GM21447 (cell line): ENCODE measurements at regions not wholly inside any gene's neighbourhood (a gene's known extent, or its start where the extent isn't known, plus 50 kb on each side); places are given as distances from the start of the nearest gene placed in this dataset.
"Not testable (repeated sequence)": the region's sequence is repeated elsewhere in the genome, so short reads cannot be mapped to it uniquely, and the experiment has no call there.

Experiments used
- ATAC-seq: cut with Tn5 transposase; IDR thresholded peaks from one replicate; pipeline ENCODE4 v1.9.1; 2021; ENCODE audit not compliant: unreplicated experiment

DNA sequence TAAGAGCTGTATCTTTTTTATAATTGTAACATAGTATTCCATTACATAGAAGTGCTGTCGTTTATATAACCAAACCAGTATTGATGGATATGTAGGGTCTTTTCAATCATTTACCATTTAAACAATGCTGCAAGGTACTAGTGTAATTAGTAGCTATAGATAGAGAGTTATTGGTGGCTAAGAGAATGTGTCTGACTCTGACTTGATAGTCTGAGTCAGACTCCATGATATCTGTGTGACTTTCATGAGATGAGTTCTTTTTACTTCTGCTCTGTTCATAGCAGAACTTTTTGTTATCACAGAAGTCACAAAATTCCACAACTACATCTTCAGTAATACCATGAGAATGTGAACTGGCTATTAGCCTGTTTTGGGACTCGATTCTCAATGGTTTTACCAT lies 150.6 kb downstream of the FHIP1A start:
- ATAC-seq = no peak

DNA sequence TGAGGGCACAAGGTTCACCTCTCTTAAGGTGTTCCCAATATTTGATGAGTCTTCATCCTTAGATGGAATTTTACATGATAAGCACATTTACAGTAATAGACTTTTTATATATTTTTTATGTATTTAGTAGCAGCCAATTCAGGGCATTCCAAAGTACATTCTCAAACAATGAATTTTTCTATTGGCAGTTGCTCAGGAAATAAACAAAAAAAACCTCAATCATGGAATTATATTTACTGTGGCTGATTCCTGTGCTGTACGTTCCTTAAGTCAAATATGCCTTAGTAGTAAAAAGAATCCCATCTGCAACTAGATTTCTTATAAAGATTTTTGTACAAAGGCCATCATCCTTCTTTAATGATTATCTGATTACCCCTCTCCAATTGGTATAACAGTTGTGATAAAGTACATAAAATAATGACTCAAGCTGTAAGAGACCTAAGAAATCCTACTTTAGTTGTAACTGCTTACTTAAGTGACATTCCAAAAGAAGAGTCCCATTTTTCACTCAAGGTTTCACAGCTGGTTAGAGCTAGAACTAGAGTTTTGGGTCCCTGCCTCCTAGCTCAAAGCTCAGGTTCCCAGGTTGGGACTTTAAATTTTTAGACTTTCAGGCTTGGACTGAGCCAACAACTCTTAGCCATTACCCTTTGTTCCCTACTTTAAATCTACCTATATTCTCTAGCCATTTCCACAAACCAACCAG lies 152.7 kb downstream of the FHIP1A start:
- no peak for ATAC-seq

DNA sequence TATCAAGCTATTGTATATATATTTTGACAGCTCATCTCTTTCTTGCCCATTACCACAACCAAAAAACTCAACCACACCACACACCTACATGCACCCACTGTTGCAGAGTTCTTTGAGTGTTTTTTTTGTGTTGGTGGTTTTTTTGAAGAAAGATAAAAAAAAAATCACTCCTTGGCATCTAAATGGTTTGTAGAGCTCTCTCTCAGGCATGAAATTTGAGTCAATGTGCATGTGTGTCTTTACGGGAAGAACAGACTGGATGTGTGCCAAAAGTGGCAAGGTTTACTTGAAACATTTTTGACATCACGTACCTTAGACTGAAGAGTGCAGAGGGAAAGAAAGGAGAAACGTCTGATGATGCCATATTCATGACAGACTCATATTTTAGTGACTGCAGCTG lies 154.2 kb downstream of the FHIP1A start:
- no peak for ATAC-seq

DNA sequence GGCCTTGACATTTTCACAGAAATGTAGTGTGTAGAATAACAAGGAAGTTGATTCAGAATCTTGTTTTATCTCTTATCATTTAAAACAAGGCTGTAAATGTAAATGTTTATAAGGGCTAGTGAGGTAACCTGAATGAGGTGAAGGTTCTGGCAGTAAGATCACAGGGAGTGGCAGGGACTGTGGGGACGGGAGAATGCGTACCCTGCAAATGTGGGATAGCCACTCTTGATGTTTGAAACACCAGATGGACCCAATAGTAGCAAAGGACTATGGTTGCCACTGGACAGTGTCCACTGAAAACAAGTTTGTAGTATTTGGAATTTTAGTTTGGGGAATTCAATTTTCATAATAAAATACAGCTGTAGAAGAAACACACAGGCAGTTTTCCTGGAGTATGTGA lies 155.3 kb downstream of the FHIP1A start:
- no peak for ATAC-seq

DNA sequence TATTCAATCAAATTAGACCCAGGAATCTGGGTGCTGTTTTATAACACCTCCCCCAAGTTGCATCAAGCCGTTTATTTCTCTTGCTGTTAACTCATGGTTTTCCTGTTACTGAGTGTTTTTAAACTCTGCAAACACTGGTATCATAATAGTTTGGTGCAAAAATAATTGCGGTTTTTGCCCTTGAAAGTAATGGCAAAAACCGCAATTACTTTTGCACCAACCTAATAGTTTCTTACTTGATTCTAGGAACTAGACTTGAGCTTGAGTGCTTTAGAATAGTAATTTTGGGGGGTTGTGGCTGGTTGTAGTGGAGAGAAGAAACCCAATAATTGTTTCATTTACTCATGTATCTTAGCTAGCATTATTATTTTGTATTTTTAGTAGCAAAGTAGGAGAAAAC lies 156.6 kb downstream of the FHIP1A start:
- no peak for ATAC-seq

DNA sequence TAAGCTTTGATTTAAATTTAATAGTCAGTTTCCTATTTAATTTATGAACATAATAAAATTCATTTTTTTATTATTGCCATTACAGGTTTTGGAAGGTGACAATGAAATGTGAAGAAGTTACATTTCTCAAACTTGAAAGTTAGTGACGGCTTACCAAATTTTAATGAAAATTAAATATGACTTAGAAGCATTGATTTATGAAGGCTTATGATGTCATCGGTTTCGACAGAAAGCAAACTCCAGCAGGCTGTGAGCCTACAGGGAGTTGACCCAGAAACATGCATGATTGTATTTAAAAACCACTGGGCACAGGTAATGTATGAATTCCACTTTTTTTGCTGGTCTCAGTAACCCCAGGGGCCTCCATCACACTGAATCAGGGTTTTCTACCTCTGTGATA lies 157.1 kb downstream of the FHIP1A start:
- no peak for ATAC-seq

DNA sequence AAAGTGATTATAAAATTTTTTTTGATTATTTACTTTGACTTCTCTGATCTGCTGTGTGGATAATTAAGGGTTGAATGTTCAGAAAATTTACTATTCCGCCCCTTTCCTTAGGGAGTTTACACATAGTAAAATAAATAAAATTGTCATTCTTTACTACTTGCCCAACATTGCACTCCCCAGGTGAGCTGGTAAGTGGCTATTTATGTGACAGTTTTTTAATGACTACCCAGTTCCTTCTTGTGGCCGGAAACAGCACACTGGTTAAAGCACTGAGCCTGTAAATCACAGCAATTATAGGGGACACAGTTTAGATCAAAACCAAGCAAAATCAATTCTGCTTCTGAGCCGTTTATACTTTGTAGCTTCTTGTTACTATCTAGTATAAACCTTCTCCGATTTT lies 158.1 kb downstream of the FHIP1A start:
- peak; percentile 79 for ATAC-seq

DNA sequence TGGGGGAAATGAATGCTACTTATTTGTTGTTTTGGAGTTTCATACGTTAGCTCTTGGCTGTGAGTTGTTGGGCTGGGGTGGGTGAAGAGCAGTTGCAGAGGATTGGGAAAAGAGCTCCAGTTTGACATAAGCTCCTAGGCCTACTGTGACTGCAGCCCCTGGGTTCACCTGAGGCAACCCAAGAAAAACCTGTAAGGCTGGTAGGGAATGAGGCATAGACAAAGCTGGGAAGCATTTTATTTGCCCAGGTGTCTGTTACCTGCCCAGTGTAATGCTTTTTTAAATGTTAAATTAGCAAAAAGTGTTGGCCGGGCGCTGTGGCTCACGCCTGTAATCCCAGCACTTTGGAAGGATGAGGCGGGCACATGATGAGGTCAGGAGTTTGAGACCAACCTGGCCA lies 160.0 kb downstream of the FHIP1A start:
- no peak for ATAC-seq

DNA sequence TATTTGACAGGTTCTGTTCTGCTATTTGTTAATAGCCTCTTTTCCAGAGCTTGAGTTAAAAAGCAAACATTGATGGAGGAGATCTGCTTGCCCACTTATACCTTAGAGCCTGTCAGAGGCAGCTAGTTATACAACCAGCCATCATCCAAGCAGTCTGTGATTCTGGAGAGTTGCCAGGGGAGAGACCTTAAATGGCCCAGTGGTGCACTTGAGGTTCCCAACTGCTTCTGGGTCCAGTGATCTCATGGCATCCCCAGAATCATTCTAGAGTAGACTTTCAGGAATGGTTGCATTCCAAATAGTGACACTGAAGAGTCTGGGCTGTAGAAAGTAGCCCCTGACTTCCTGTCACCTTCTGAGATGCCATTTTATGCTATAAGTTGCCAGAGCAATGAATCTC lies 160.7 kb downstream of the FHIP1A start:
- no peak for ATAC-seq

DNA sequence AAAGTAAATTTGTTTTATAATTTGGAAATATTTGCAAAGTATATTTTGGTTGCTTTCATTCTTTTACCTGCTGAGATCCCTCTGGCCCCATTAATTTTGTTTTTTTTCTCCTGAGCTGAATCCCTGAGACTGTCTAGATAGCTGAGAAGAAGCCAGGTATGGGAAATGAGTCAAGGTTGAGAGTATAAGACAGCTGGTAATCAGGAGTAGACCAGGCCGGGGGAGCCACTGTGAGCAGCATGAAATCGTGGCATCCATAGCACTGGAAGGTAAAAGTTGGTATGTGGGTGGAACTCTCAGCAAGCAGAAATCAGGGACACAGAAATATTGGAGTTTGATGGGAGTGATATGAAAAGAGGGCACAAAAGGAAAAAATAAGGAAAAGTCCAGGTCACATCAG lies 164.5 kb downstream of the FHIP1A start:
- ATAC-seq = no peak

DNA sequence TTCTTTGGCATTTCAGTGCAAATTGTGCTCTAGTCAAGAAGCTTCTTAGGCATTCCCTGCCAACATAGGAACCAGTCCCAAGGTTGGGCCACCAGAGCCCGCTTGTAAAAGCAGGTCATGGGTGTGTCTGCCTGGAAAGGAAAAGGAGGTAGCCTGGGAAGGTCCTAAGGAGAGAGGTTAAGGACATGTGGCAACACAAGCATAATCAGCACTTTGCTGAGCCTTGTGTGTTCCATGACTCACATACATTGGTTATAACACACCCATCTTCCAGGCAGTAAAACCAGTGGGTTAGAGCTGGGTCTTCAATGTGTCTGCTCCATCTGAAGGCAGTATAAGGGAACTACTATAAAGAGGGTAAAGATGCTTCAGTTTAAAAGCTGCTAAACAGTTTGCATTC lies 165.0 kb downstream of the FHIP1A start:
- ATAC-seq = no peak

DNA sequence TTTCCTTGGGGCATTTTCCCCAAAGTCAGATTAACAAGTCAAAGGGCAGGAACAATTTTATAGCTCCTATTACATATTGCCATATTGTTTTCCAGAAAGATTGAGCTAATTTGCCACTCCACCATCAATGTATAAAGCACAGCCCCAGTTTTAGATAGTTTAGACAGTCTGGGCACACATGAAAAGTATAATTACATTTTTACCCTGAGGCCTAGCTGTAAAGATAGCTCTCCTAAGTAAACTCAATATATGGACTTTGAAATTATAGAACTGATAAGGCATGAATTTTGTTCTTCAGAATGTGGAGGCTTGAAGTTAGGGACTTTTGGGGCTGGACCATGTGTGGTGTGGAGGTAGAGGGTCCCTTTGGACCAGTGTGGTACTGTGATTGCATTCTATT lies 166.0 kb downstream of the FHIP1A start:
- ATAC-seq = no peak

DNA sequence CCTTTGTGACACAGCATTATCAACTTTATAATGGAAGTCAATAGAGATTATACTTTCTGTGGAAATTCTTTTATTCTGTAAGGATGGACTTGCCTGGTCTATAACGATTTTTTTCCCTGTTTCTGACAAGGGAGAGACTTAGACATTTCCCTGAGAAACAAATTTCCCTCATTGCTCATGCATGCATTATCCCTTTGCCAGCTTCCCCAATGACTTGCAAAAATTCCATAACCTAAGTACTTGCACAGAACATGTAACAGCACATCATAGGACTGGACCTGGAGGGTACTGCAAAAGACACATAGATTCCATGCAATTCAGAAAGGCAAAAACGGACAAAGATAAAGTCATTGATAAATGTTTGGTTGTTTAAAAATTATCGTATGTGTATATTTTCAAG lies 166.7 kb downstream of the FHIP1A start:
- ATAC-seq = no peak

DNA sequence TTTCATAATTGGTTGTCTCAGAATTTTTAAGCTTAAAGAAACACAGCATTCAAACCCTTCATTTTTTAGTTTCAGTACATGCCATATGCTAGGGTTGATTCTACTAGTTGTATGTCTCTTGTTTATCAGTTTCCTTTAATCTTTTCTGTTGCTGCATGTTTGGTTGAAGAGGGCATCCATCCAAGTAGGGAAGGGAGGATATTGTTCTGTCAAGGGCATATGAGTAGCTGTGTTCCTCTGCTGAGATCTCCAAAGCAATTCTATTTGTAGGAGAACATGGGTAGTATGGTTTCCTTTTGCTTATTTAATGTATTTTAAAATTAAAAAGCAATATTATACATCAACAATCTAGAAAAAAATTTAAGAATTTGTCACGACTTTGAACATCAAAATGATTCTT lies 167.7 kb downstream of the FHIP1A start:
- no peak for ATAC-seq

DNA sequence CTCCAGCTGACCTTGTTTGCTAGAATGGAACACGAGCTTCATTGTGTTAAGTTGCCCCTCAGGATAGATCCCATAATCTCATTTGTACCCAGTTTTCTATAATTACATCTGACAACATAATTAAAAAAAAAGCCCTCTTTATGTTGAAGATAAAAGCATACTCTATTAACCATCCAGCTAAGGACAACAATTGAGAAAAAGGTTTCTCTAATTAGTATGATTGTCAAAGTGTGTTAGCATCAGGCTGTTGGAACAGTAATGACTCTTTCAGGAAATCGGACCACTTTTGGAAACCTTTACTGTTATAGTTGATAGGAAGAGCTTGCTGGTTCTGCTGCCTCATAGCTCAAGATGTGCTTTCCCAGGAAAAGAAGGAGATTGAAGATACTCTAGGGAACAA lies 172.6 kb downstream of the FHIP1A start:
- ATAC-seq = no peak

DNA sequence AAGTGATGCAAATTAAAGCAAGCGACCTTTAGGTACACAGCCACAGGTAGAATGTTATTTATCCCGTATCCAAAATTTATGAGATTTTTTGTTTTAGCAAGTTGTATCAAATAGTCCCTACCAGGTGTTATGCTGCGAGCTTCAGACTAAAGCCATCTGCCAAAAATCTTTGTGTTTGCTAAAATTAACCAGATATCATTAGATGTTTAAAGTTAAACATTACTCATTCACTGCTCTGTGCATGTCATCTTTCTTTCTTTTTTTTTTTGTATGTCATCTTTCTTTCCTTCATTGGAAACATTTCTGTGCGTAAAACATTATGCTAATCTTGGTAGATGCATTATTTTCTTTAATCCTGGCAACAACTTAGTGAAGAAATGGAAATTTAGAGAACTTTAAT lies 173.1 kb downstream of the FHIP1A start:
- ATAC-seq = no peak

DNA sequence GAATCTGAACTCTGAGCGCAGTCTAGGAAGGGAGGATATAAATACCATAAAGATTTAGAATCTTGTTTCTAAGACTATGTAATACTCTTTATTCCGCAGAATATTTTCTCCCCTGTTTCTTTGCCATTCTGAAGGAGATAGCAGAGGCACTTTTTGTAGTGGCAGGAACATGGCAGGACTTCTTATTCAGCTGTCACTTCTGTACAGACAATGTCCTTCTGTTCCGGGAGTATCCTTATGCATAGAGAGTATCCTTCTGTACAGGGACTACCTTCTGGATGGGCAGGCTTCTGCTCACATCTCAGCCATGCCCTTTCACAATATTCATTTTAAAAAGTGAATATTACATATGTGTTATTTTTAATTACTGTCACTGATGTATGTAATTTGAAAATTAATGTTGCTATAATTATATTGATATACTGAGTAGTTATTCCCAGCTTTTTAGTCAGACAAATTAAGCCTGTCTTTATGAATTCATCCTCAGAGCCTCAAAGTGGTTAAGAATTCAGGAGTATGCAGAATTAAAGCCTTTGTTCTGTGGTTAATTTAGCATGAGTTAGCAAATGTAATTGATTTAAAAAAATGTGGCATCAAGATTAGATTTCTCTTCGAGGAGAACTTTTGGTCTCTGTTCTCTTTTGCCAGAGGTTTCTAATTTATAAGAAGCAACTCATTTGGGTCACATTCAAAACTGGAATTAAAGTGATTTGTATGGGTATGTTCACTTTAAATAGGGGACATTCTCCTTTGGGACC lies 174.4 kb downstream of the FHIP1A start:
- no peak for ATAC-seq

DNA sequence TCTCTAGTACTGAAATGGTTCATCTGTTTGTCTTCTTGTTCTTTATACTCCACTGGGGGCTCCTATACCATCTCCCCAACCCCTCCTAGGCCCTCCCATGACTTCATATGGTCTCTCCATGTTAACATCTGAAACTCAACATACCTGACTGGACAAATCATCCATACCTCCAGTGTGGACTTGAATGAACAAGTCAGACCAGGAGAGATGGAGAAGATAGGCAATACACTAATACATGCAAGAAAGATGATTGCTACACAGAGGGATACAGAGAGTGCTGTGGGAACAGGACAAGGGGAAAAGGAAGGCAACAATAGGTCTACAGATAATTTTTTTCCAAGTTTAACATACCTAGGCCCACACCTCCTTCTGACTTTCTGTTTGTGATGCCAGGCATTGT lies 175.1 kb downstream of the FHIP1A start:
- no peak for ATAC-seq

DNA sequence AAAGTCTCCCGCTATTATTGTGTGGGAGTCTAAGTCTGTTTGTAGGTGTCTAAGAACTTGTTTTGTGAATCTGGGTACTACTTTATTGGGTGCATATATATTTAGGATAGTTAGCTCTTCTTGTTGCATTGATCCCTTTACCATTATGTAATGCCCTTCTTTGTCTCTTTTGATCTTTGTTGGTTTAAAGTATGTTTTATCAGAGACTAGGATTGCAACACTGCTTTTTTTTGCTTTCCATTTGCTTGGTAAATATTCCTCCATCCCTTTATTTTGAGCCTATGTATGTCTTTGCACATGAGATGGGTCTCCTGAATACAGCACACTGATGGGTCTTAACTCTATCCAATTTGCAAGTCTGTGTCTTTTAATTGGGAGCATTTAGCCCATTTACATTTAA lies 165.2 kb downstream of the GATB start:
- ATAC-seq = not testable (repeated sequence)

DNA sequence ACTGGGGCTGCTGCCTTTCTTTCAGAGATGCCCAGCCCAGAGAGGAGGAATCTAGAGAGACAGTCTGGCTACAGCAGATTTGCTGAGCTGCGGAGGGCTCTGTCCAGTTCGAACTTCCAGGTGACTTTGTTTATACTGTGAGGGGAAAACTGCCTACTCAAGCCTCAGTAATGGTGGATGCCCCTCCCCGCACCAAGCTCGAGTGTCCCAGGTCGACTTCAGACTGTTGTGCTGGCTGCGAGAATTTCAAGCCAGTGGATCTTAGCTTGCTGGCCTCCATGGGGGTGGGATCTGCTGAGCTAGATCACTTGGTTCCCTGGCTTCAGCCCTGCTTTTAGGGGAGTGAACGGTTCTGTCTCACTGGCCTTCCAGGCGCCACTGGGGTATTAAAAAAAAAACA lies 163.1 kb downstream of the GATB start:
- ATAC-seq = not testable (repeated sequence)

DNA sequence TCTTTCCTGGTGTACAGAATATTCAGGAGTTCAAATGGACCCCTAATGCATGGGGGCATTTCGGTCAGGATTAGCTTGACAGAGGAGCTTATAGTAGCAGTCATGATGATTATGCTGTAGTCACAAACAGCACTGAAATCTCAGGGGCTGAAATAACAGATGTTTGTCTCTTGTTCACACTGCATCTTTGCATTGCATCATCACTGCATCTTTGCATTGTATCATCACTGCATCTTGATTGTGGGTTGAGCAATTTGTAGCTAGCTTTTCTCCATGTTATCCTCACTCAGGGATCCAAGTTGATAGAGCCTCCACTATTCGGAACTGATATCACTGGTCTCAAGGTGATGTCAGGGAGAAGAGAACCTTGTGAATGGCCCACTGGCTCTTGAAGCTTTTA lies 160.9 kb downstream of the GATB start:
- ATAC-seq = no peak

DNA sequence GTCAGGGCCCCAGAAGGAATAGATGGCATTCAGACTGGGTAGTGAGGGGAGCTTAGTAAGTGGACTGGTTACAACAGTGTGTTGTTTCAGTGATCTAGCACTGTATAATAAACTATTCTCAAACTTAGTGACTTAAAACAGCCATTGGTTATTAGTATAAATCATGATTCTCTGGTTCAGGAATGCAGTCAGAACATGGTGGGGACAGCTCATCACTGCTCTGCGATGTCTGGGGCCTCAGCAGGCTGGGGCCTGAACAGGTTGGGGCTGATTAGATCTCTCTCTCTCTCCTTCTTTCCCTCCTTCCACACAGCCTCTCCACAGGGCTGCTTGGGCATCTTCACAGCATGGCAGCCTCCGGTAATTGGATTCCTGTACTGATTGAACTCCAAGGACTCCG lies 160.4 kb downstream of the GATB start:
- no peak for ATAC-seq

DNA sequence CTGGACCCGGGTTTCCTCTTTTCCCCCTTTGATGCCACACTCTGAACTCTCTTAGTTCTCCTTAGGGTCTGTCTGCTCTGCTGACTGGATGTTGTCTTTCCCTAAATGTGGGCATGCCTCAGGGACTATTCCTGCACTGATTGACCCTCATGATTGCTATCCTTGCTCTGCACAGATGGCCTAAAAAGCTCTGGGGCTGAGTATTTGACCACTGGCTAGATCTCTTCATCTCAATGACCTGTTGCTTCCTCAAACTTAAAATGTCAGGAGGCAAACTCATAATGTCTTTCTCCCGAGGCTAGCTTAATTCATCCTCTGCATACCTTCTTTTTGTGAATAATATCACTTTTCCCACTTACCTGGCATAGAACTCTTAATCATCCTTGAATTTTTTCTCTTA lies 157.4 kb downstream of the GATB start:
- no peak for ATAC-seq
